ENCODE measurements at regions not wholly inside any gene's neighbourhood (a gene's known extent, or its start where the extent isn't known, plus 50 kb on each side); places are given as distances from the start of the nearest gene placed in this dataset.

DNA sequence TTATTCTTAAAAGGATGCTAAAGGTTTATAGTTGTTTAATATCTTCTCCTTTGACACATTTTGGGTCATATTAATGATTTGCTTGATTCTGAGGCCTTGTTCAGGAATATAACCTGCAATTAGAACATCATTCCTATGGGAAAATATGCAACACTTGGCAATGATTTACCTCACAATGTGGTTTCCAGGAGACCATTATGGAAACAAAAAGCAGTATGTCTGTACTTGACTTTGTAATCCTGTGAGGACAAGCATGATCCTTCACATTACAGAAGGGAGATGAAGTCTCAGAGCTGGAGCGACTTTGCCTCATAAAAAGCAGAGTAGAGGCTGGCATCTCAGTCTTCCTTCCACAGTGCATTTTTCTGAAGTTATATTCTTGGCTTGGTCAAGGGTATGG lies 57.0 kb upstream of the CDCA7L start:
- DNase-seq (ENCODE audit: low spot score), result no peak

DNA sequence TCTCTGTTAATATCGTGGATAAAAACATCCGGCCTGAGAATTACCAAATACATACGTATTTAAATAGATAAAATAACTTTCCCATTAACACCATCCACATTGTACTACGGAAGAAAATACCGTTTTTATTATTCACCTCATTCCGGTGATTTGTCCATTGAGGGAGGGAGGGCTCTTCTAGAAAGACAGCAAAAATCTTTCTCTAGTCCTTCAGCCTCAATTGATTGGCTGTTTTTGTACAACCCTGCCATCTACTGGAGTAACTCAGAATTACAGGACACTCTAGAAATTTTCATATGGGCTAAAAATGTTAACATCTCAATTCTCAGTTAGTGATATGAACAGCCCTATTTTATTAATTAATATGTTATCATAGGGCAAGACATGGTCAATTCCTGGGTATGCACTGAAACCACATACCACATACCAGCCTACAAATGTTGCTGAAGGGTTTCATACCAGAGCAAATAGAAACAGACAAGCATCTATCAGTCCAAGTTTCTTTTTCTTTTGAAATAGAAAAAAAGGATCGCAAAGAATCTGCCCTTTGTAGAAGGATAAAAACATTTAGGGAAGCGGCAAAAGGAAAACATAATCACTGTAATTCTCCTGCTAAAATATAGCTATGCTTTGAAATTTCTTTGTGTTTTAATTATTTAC lies 55.8 kb upstream of the CDCA7L start:
- peak; percentile 69 for DNase-seq (ENCODE audit: low spot score)

DNA sequence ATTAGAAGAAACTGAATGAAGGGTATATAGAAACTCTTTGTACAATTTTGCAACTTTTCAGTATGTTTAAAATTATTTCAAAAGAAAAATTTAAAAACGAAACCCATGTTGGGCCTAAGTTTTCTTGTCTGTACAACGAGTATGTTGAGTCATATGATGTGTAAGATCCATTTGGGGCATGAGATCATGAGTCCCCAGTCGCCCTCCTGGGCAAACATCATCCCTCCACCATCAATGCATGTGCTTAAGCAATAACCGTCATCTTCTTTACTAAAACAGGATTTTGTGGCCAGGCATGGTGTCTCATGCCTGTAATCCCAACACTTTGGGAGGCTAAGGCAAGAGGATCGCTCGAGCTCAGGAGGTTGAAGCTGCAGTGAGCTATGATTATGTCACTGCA lies 54.2 kb upstream of the CDCA7L start:
- DNase-seq (ENCODE audit: low spot score), result no peak

DNA sequence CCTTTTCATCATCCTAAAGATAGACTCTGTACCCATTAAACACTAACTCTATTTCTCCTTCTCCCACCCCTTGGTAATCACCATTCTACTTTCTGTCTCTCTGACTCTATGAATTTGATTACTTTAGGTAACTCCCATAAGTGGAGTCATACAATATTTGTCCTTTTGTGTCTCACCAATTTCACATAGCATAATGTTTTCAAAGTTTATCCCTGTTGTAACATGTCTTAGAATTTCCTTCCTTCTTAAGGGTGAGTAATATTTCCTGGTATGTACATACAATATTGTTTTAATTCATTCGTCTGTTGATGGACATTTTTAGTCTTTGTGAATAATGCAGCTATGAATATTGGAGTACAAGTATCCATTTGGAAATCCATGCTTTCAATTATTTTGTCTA lies 50.9 kb upstream of the CDCA7L start:
- DNase-seq (ENCODE audit: low spot score), result no peak
